LNCAP (cell line): ENCODE measurements at regions not wholly inside any gene's neighbourhood (a gene's known extent, or its start where the extent isn't known, plus 50 kb on each side); places are given as distances from the start of the nearest gene placed in this dataset.

Source experiments
- TF ChIP-seq, protein P1 (sequence below): fragments of 450-650 bp; IDR thresholded peaks from 2 replicates; pipeline ENCODE4 v1.5.1; 2017; ENCODE audit warnings: mild to moderate bottlenecking

DNA sequence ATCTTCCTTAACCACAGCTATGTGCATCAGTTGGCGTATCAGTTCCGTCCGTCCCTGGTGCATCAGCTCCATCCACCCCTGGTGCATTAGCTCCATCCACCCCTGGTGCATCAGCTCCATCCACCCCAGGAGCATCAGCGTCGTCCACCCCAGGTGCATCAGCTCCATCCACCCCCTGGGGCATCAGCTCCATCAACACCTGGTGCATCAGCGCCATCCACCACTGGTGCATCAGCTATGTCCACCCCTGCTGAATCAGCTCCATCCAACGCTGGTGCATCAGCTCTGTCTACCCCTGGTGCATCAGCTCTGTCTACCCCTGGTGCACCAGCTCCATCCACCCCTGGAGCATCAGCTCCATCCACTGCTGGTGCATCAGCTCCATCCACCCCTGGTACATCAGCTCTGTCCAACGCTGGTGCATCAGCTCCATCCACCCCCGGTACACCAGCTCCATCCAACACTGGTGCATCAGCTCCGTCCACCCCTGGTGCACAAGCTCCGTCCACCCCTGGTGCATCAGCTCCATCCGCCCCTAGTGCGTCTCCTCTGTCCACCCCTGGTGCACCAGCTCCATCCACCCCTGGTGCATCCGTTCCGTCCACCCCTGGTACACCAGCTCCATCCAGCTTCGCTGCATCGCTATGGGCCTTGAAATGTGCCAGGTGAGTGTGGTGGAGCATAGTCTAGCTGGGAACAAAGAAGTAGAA is 106.6 kb upstream of the ZBTB40 start:
- TF ChIP-seq, protein P1, sequence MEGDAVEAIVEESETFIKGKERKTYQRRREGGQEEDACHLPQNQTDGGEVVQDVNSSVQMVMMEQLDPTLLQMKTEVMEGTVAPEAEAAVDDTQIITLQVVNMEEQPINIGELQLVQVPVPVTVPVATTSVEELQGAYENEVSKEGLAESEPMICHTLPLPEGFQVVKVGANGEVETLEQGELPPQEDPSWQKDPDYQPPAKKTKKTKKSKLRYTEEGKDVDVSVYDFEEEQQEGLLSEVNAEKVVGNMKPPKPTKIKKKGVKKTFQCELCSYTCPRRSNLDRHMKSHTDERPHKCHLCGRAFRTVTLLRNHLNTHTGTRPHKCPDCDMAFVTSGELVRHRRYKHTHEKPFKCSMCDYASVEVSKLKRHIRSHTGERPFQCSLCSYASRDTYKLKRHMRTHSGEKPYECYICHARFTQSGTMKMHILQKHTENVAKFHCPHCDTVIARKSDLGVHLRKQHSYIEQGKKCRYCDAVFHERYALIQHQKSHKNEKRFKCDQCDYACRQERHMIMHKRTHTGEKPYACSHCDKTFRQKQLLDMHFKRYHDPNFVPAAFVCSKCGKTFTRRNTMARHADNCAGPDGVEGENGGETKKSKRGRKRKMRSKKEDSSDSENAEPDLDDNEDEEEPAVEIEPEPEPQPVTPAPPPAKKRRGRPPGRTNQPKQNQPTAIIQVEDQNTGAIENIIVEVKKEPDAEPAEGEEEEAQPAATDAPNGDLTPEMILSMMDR, result no peak

GRCh38 chr1:22347854-22348760 is 103.5 kb upstream of the ZBTB40 start:
- TF ChIP-seq, protein P1, result no peak

GRCh38 chr1:22349362-22350043 is 102.1 kb upstream of the ZBTB40 start:
- TF ChIP-seq, protein P1, result no peak

- TF ChIP-seq, protein P1, result no peak
These were observed 101.3 kb upstream of the ZBTB40 start for GRCh38 chr1:22350171-22350923.

DNA sequence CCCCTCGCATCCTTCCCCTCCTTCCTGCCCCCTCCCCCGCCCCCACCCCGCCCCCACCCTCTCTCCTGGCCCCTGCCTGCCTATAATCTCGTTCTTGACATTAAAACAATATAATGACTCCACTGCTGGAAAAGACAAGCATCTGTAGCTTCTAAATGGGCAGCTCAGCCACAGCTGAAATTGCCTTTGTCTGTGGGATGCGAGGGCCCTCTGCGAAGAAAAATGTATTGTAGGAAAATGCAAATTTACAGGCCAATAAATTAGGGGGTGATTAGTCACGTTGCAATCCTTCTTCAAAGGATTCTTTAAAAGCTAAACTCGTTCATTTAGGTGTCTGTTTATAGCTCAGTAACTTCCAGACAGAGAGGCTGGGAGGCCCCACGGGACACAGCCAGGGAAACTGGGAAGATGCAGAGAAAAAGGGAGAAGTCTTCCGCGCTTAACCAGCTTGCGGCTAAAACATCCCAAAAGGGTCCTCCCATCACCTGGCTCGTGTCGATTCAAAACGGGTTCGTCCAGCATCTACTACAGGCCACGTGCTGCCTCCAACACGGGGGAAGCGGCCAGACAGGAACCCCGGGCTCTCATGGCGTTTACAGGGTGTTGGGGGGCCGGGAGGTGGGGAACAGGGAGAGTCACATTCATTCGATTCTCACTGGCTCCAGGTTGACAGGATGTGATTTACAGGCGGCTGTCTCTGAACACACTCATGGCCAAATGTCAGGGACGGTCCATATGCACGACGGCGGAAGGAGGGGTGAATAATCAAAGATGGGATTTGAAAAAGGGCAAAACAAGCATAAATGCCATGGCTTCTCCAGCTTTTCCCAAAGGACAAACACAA is 100.5 kb upstream of the ZBTB40 start:
- TF ChIP-seq, protein P1, result no peak

GRCh38 chr1:22351768-22352080 is 99.9 kb upstream of the ZBTB40 start:
- TF ChIP-seq, protein P1, result no peak
